OCI-LY1 (cell line): ENCODE measurements at regions not wholly inside any gene's neighbourhood (a gene's known extent, or its start where the extent isn't known, plus 50 kb on each side); places are given as distances from the start of the nearest gene placed in this dataset.

Experiments used
- H2AFZ ChIP-seq: fragments of 200-600 bp; sonication (generic), shearing (Covaris generic); 2 replicates; pipeline ENCODE4 v1.6.0; 2014; ENCODE audit warnings: antibody characterized with exemption, mild to moderate bottlenecking, low read length
- H3F3A ChIP-seq: fragments of 200-600 bp; sonication (generic), shearing (Covaris generic); 2 replicates; pipeline ENCODE4 v1.6.0; 2014; ENCODE audit warnings: mild to moderate bottlenecking, antibody characterized with exemption, low read length, moderate library complexity; ENCODE audit not compliant: insufficient read depth
- H3K27ac ChIP-seq: fragments of 200-600 bp; sonication (generic); 2 replicates; pipeline ENCODE4 v1.5.1; 2014; ENCODE audit warnings: low read length, mixed run types, mild to moderate bottlenecking, low read depth; ENCODE audit not compliant: poor library complexity, severe bottlenecking
- H3K27me3 ChIP-seq: fragments of 200-600 bp; sonication (generic); 2 replicates; pipeline ENCODE4 v1.6.0; 2014; ENCODE audit warnings: antibody characterized with exemption, mild to moderate bottlenecking, low read length, moderate library complexity; ENCODE audit not compliant: insufficient read depth
- H3K36me3 ChIP-seq: fragments of 200-600 bp; sonication (generic); 2 replicates; pipeline ENCODE4 v1.6.1; 2014; ENCODE audit warnings: mild to moderate bottlenecking, antibody characterized with exemption, low read length, moderate library complexity, mixed read lengths; ENCODE audit not compliant: insufficient read depth
- H3K4me1 ChIP-seq: fragments of 200-600 bp; sonication (generic); 2 replicates; pipeline ENCODE4 v1.5.1; 2014; ENCODE audit warnings: mild to moderate bottlenecking, low read length, moderate library complexity; ENCODE audit not compliant: insufficient read depth, severe bottlenecking
- H3K4me2 ChIP-seq: fragments of 200-600 bp; sonication (generic), shearing (Covaris generic); 2 replicates; pipeline ENCODE4 v1.6.1; 2014; ENCODE audit warnings: low read length
- H3K4me3 ChIP-seq: fragments of 200-600 bp; sonication (generic); 2 replicates; pipeline ENCODE4 v1.5.1; 2014; ENCODE audit warnings: low read length, low read depth, mild to moderate bottlenecking, mixed read lengths; ENCODE audit not compliant: poor library complexity, severe bottlenecking
- H3K79me2 ChIP-seq: fragments of 200-600 bp; shearing (Covaris generic); 2 replicates; pipeline ENCODE4 v1.6.1; 2016; ENCODE audit warnings: mixed run types, low read length, mixed read lengths; ENCODE audit not compliant: insufficient read depth
- H3K9ac ChIP-seq: fragments of 200-600 bp; sonication (generic), shearing (Covaris generic); 2 replicates; pipeline ENCODE4 v1.6.1; 2014; ENCODE audit warnings: mild to moderate bottlenecking, low read length, mixed read lengths
- H3K9me2 ChIP-seq: fragments of 200-600 bp; sonication (generic), shearing (Covaris generic); 2 replicates; pipeline ENCODE4 v1.6.1; 2014; ENCODE audit warnings: low read depth, mild to moderate bottlenecking, low read length, mixed read lengths
- H3K9me3 ChIP-seq: fragments of 200-600 bp; shearing (Covaris generic); 2 replicates; pipeline ENCODE4 v1.6.1; 2014; ENCODE audit warnings: low read length, mixed read lengths
- H4K20me1 ChIP-seq: fragments of 200-600 bp; sonication (generic), shearing (Covaris generic); 2 replicates; pipeline ENCODE4 v1.6.0; 2016; ENCODE audit warnings: mild to moderate bottlenecking, low read length; ENCODE audit not compliant: insufficient read depth
- EZH2 ChIP-seq: fragments of 200-600 bp; sonication (generic), shearing (Covaris generic); IDR thresholded peaks from 2 replicates; pipeline ENCODE4 v1.8.0; 2017; ENCODE audit warnings: borderline replicate concordance, mixed run types, mild to moderate bottlenecking, antibody characterized with exemption, low read length, moderate library complexity, mixed read lengths
- TF ChIP-seq, protein P1 (sequence below): fragments of 200-600 bp; sonication (generic), shearing (Covaris generic); IDR thresholded peaks from 2 replicates; pipeline ENCODE4 v1.5.1; 2017; ENCODE audit warnings: mild to moderate bottlenecking, antibody characterized with exemption, low read length, moderate library complexity, mixed read lengths

DNA sequence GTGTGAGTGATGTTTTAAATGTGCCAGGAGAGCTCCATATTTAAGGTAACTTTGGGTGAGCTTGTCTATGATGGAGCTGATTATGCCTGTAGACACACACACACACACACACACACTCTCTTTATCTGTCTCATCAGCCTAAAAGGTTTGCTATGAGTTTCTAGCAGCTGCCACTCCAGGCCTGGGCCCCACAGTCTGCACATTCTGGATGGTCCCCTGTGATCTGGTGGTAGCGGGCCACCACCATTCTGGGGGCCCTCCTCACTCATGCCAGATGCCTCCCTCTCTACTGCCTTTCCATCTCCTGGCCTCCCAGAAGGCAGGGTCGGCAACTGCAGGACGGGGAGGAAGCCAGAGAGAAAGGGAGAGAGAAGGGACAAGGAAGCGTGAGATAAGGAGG, 129.2 kb upstream of the TNR start:
- Histone ChIP-seq H3K9ac (no peak overlapping the region), H3K4me3 (no peak overlapping the region), H3K4me1 (no peaks in the 10 kb centered on the region), H3K9me3 (no peaks in the 10 kb centered on the region), H3K36me3 (no peaks in the 10 kb centered on the region), H3K27ac (no peak overlapping the region), H2AFZ (no peak overlapping the region), H3K27me3 (peaks cover 3% of the 10 kb centered on the region; the same call in 1 of the 2 replicates), H3F3A (no peaks in the 10 kb centered on the region), H3K79me2 (no peaks in the 10 kb centered on the region), H3K4me2 (no peak overlapping the region), H4K20me1 (no peaks in the 10 kb centered on the region), H3K9me2 (no peaks in the 10 kb centered on the region)
- TF ChIP-seq EZH2, result no peak
- TF ChIP-seq, protein P1, sequence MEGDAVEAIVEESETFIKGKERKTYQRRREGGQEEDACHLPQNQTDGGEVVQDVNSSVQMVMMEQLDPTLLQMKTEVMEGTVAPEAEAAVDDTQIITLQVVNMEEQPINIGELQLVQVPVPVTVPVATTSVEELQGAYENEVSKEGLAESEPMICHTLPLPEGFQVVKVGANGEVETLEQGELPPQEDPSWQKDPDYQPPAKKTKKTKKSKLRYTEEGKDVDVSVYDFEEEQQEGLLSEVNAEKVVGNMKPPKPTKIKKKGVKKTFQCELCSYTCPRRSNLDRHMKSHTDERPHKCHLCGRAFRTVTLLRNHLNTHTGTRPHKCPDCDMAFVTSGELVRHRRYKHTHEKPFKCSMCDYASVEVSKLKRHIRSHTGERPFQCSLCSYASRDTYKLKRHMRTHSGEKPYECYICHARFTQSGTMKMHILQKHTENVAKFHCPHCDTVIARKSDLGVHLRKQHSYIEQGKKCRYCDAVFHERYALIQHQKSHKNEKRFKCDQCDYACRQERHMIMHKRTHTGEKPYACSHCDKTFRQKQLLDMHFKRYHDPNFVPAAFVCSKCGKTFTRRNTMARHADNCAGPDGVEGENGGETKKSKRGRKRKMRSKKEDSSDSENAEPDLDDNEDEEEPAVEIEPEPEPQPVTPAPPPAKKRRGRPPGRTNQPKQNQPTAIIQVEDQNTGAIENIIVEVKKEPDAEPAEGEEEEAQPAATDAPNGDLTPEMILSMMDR, result no peak

DNA sequence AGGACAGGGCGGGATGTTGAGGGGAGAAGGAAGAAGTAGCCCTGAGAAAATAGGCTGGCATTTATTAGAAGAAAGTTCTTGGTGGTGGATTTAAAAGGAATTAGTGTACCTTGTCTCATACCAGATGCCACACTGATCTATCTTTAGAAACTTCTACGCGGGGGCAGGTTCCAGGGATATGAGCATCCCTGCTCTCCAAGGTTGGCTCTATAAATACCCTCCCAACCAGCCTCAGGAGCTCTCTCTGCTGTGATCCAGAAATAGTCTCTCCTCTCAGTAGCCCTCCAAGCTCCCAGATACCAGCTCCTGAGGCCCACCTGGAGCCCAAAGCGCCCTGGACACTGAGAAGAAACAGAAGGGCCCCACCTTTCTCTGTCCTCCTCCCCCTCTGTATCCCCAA, 128.3 kb upstream of the TNR start:
- no peaks in the 10 kb centered on the region for H3K79me2 ChIP-seq
- no peak overlapping the region for H3K27ac ChIP-seq
- no peaks in the 10 kb centered on the region for H3F3A ChIP-seq
- H2AFZ ChIP-seq, result no peak overlapping the region
- no peak overlapping the region for H3K4me3 ChIP-seq
- no peaks in the 10 kb centered on the region for H3K4me1 ChIP-seq
- no peaks in the 10 kb centered on the region for H4K20me1 ChIP-seq
- no peak for TF ChIP-seq EZH2
- TF ChIP-seq, protein P1, result no peak
- no peaks in the 10 kb centered on the region for H3K36me3 ChIP-seq
- H3K27me3 ChIP-seq, result peaks cover 3% of the 10 kb centered on the region; the same call in 1 of the 2 replicates
- H3K9me3 ChIP-seq, result no peaks in the 10 kb centered on the region
- no peak overlapping the region for H3K9ac ChIP-seq
- no peaks in the 10 kb centered on the region for H3K9me2 ChIP-seq
- H3K4me2 ChIP-seq, result no peak overlapping the region

DNA sequence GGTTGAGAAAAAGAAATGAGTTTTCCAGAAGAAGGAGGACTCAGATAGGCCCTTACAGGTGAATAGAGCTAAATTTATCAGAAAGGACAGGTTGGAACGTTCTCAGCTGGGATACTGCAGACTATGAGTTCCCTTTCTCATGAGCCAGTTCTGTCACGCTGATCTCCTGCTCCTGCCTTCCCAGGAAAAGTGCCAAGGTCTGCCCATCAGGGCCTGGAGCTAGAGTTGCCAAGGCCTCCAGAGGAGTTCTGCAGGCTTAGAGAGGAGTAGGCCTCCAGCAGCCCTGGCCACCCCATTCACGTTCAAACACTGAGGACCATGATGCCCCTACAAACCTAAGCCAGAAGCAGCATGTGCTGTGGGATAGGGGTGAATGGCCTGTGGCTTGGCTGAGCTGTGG, 126.8 kb upstream of the TNR start:
- Histone ChIP-seq H3K27me3 (peaks cover 3% of the 10 kb centered on the region; the same call in 1 of the 2 replicates), H3K4me2 (no peak overlapping the region), H3K79me2 (no peaks in the 10 kb centered on the region), H3K9me3 (no peaks in the 10 kb centered on the region), H4K20me1 (no peaks in the 10 kb centered on the region), H3K27ac (no peak overlapping the region), H2AFZ (no peak overlapping the region), H3K4me1 (no peaks in the 10 kb centered on the region), H3K36me3 (no peaks in the 10 kb centered on the region), H3F3A (no peaks in the 10 kb centered on the region), H3K9ac (no peak overlapping the region), H3K4me3 (no peak overlapping the region), H3K9me2 (no peaks in the 10 kb centered on the region)
- TF ChIP-seq, protein P1, result no peak
- TF ChIP-seq EZH2, result no peak
